HG03045 (cell line): ENCODE measurements at regions not wholly inside any gene's neighbourhood (a gene's known extent, or its start where the extent isn't known, plus 50 kb on each side); places are given as distances from the start of the nearest gene placed in this dataset.
"Not testable (repeated sequence)": the region's sequence is repeated elsewhere in the genome, so short reads cannot be mapped to it uniquely, and the experiment has no call there.

ENCODE experiments used
- ATAC-seq: cut with Tn5 transposase; IDR thresholded peaks from one replicate; pipeline ENCODE4 v1.9.1; 2021; ENCODE audit warnings: mild to moderate bottlenecking, moderate library complexity; ENCODE audit not compliant: unreplicated experiment

DNA sequence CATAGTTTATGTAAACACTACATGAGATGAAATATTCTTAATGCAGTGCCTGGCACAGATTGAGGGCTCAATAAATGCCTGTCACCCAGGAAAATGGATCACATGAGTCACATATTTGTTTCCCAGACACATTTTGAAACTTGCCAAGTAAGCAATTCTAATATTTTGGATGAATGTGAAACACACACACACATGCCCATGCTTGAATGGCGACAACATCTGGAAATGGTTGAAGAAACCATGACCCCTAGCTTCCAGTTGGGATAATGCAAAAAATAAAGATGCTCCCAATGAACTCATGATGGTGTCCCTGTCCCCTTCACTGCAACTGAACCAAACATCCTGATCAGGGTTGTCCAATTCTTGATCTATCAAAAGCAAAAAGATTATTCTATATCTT lies 797.3 kb downstream of the XPNPEP1 start:
- ATAC-seq: no peak

DNA sequence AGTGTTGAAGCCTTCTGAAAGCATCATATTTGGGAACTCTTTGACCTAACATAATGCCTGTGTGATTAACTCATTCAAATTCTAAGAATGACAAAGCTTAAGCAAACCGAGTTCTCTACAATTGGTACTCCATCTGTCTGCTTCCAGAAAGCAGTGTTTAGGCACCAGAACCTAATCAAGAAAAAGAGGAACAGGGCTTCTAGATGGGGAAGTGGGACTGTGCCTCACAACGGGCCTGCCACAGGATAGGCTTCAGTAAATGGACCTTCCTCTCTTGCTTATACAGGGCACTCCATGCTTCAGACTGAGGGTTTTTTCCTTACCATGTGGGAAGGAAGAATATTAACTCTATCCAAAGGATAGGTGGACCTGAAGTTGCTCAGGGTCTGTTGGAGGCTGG lies 808.1 kb downstream of the XPNPEP1 start:
- ATAC-seq: no peak

DNA sequence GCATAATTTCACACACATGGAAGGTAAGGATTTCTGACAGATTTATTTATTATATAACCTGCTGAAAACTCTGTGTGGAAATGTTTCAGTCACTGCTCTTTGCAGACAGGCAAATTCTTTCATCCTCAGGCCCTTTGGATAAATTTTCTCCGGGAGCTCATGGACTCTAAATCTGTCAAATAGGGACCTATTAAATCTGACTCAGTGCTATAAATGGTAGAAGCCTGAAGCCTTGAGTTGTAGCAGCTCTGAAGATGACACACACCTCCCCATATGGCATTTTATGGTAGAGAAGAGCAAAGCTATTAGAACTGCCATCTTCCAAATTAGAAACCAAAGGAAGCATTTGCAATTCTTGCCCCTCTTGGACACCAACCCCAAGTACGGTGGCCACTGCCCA lies 808.7 kb downstream of the XPNPEP1 start:
- ATAC-seq: no peak

DNA sequence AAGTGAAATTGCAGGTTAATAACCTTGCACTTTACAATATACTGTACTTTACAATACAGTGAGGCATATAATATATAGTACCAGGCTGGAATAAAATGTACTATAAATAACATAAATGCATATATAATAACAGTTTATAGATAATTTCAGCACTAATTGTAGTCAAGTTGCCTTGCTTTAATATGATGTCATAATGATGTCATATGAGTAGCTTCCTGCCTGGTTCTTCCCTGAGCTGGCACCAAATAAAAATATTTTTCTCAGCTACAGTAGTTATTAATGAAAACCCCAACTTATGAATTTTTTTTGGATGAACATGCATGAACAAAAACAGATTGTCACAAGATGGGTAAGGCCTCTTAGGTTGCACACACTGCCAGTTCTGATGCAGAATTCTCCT lies 816.7 kb downstream of the XPNPEP1 start:
- ATAC-seq: no peak

DNA sequence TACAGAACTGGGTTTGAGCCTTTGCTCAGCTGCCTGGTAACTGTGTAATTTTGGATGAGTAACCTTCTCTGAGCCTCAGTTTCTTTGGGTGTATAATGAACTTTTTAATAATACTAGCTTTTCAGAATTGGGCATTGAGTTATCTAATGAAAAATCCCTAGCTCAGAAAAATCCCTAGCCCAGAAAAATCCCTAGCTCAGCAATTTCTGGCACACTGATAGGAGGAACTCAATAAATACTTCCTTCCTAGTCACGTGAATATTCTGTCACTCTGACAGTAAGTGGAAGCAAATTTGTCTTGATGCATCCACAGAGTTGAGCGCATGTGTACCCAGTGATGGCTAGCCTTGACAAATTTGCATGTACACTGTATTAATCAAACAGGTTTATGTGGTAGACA lies 817.6 kb downstream of the XPNPEP1 start:
- ATAC-seq: no peak

DNA sequence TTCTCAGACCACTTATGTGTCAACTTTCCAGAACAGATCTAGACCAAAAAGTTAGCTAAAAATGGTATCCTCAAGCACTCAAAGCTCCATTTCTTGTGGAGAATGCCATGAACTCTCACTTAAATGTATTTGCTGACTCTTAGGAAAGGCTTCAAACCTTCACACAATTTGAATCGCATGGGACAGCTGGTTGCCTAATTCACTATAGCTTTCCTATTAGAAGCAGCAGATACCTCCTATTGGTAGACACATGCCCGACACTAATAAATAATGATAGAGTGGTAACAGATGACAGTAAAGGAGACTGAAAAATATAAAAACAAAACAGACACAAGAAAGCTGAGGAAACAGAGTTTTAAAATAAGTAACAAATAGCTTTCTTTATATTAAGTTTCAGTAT lies 818.5 kb downstream of the XPNPEP1 start:
- no peak for ATAC-seq

DNA sequence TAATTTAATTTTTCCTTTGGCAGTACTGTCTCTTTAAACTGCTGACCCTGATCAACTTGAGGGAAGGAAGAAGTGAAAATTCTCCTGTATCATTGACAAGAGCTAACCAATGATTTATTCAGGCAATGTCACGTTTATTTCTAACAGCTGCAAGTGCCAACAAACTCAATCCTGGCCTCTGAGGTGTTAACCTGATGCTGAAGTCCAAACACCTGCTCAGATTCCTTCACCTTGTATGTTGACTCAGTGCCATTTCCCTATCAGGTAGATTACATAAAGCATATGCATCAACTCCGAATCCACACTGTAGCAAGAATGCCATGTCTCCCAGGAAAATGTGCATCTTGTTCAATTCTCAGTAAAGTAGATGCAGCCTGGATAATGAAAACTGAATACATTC lies 820.0 kb downstream of the XPNPEP1 start:
- no peak for ATAC-seq

DNA sequence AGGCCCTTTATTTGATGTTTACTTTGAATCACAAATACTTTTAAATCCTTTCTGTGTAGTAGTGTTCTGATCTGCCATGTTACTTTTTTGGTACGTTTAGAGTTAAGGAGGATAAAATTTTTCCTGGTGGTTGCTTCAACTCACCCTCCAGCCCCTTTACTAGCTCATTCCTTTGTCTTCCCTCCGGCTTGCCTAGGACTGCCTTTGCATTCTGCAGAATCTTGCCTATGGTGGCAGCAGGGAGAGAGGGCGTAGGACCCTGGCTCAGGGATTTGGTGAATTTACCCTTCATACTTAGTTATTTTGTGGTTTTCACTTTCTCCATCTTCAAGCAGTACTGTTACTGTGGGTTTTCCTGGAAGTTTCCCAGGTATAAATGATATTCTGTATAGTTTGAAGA lies 833.5 kb downstream of the XPNPEP1 start:
- ATAC-seq: no peak

DNA sequence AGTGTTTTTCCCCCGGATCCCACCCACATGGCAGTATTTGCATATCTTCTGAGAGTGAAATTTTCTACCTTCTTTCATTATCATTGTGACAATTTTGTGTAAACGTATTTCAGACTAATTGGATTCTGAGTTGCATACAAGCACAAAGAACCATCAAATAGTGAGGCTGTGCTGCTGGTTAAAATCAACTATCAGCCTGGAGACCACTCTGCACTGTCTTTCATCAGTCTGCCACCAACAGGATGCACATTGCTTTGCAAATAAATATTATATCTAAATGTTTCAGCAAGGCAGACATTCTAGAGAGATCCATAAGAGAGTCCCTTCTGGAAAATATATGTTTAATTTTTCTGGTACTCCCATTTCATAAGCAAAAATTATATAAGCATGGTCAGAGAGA lies 851.8 kb downstream of the XPNPEP1 start:
- ATAC-seq: no peak

DNA sequence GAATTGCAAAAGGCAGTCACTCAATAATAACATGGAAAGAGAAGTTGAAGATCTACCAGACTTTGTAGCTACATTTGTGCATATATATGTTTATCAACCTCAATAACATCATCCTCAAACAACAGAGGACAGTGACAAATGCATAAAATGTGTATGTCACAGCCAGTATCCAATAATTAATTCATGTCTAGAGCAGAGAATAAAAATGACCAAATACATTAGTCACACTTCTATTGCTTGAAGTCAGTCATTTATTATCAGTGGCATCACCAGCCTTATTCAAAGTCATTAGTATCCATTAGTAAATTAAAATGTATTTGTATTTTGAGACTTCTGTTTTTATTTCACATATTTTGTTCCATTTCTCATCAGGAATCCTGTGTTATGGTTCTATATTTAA lies 852.8 kb downstream of the XPNPEP1 start:
- ATAC-seq: no peak

DNA sequence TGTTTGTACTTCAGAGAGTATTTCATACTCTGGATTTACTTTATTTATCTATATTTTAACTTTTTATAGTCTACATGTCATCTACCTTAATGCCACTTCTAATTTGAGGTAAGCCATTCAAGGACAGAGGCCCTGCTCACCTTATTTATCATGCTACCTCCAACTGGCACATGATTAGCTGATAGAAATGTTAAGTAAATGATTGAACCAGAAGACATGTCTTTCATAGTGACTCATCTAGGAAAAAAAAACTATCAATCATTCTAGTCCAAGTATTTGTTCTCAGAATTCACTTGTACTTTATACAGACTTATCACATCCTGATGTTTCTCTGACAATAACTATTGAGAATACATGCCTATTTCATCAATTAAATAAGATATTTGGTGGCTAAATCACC lies 856.3 kb downstream of the XPNPEP1 start:
- no peak for ATAC-seq

DNA sequence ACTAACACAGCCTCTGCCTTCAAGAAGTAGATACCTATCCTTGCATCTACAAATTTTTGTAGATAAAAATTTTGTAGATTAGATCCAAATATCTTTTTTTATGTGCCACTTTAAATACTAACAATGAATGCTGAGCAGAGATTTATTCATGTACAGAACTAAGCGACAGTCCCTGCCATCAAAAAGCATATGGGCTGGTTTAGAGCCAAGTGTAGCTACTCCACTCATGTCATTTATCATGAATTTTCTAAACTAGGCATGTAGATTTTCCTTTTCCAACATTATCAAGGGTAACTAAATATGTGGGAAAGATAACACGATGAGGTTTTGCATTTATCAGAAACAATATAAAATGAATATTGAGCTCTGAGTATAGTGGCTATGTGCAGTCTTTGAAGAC lies 857.5 kb downstream of the XPNPEP1 start:
- no peak for ATAC-seq

DNA sequence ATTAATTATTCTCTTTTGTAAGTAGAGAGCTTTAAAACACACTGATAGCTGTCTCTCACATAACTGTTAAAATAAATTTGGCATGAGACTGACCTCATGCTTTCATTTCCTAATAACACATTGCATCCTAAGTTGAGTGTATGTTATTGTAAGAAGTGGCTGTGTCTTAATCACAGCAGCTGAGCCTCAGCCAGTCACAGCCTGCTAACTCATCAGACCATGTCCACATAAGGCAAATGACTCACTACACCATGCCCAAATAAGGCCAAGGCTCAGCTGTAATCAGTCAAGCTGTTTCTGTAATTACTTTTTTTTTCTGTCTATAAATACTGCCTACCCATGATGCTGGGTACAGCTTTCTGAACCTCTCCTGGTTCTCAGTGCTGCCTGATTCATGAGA lies 860.9 kb downstream of the XPNPEP1 start:
- ATAC-seq: no peak

DNA sequence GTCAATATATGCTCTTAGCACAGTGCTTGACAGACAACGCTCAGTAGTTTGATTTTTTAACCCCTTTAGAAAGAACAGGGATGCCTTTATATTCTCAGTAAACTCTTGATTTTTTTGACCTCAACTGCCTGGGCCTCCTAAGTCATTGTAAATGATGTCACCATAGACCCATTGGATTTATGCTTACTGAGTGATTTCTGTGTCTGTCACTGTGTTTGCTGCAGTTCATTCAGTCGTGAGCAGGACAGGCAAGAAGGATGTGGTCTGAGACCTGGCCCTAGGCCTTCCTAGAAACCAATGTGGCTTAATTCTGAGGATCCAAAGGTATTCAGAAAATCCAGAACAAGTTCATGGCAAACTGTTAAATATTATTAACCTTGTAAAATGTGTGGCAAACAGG lies 868.1 kb downstream of the XPNPEP1 start:
- no peak for ATAC-seq

DNA sequence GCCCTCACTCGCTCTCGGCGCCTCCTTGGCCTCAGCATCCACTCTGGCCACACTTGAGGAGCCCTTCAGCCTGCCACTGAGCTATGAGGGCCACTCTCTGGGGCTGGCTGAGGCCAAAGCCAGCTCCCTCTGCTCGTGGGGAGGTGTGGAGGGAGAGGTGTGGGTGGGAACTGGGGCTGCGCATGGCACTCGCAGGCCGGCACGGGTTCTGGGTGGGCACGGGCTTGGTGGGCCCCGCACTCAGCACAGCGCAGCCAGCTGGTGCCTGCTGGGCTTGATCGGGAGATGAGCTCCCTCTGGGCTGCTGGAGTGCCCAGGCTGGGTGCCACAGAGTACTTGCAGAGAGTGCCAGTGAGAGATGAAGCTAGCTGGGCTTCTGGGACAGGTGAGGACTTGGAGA lies 875.5 kb downstream of the XPNPEP1 start:
- ATAC-seq: no peak

DNA sequence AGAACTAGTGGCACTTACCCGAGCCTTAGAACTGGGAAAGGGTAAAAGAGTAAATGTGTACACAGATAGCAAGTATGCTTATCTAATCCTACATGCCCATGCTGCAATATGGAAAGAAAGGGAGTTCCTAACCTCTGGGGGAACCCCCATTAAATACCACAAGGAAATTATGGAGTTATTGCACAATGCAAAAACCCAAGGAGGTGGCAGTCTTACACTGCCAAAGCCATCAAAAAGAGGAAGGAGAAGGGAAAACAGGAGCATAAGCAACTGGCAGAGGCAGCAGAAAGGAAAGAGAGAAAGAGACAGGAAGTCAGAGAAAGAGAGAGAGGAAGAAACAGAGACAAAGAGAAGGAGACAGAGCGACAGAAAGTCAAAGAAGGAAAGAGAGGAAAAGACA lies 876.9 kb downstream of the XPNPEP1 start:
- not testable (repeated sequence) for ATAC-seq

DNA sequence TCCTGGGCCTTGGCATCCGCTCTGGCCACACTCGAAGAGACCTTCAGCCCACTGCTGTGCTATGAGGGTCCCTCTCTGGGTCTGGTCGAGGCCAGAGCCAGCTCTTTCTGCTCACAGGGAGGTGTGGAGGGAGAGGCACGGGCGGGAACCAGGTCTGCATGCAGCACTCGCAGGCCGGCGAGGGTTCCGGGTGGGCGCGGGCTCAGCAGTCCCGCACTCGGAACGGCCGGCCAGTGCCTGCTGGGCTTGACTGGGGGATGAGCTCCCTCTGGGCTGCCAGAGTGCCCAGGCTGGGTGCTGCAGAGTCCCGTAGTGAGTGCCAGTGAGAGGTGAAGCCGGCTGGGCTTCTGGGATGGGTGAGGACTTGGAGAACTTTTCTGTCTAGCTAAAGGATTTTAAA lies 882.7 kb downstream of the XPNPEP1 start:
- ATAC-seq: no peak

DNA sequence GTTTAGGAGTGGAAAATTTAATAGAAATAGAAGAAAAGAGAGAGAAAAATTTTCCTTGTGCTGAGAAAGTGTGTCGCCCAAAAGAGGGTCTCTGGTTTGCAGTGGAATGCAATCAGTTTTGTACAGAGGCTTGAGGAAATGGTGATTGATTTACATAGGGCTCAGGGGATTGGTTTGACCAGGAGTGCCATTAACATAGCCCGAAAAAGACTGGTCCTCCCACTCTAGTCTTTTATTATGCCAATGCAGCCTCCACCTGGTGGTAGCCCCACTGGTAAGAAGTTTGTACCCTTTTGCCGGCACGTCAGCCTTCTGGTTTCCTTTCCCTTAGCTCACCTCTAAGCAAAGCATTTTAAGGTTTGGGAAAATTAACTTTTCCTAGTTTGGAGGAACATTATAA lies 885.3 kb downstream of the XPNPEP1 start:
- no peak for ATAC-seq

DNA sequence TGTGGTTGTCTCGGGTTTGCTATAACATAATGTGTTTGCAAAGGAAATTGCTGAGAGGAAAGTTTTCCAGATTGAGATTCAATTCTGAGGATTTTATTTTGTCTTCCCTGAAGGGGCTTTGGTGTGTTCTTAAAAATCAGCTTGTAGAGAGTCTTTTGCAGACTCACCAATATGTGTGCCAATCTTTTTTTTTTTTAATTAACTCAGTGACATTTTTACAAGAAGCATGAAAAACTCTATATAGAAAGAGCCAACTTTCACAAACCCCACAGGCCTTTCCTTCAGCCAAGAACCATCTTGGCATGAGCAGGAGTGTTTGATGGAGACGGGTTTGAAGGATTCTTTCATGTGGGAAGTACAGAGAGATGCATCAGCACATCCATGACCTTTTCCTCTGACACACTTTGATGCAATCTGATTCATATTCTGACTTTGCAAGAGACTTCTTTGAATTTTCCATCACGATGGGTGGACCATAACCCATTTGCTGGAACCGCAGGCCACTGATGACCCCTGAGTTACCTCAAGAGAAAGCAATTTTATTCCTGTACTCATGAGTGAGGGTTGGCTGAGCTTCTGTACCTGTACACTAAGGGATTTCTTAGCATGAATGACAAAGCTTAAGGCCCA lies 892.6 kb downstream of the XPNPEP1 start:
- no peak for ATAC-seq

DNA sequence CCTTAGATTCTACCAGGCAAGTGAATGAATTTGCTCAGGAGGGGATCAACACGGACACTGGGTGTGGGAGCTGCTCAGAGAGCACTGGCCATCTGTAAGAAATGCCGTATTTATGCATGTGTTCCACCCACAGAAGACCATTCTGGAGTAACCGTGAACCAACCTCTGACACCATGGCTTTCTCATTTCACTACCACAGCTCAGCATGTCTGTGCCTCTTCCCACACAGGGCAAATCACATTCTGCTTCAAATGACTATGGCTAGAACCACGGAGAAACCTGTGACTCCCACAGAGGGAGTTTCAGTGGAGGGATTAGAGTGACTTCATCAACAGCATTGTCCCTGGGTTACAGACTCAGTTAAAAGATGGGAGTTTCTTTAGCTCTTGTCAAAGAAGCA lies 893.4 kb downstream of the XPNPEP1 start:
- ATAC-seq: peak; percentile 72

DNA sequence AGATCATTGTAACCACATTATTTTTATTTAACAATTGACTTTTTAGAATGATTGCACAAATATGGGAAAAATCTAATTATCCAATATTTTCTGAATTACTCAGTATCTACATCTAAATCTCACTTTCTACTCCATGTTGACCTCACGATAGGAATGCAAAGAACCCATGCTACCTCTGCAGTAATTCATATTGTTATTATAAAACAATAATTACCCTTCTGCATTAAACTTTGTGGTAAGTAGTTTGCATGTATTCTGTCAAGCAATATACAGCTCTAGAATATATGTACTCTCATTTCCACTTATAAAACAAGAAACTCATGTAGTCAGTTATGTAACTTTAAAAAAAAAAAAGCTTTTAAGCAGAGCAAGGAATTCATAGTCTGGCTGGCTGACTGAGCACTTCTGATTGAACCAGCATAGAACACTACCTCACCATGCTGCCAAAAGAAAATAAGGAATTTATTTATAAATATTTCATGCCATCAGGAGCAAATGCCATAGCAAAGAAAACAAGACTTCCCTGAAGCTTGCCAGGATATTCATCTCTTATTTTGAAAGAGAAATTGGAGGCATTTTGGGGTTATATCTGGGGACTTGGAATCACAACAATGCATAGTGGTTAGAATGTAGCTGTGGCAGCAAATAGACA lies 895.7 kb downstream of the XPNPEP1 start:
- ATAC-seq: no peak

DNA sequence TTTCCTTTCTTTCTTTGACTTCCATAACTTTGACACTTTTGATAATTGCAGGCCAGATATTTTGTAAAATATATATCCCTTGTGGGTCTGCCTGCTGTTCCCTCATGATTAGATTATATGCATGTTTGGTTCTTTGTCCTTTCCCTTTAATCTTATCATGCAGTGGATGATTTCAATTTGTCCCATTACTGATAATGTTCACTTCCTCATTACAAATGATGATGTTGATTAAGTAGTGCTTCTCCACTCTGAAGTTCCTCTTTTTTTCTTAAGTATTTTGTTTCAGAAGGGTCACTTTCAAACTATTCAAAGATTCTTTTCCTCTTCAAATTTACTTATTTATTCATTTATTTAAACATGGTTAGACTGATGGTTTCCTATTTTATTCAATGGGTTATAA lies 898.1 kb downstream of the XPNPEP1 start:
- no peak for ATAC-seq

DNA sequence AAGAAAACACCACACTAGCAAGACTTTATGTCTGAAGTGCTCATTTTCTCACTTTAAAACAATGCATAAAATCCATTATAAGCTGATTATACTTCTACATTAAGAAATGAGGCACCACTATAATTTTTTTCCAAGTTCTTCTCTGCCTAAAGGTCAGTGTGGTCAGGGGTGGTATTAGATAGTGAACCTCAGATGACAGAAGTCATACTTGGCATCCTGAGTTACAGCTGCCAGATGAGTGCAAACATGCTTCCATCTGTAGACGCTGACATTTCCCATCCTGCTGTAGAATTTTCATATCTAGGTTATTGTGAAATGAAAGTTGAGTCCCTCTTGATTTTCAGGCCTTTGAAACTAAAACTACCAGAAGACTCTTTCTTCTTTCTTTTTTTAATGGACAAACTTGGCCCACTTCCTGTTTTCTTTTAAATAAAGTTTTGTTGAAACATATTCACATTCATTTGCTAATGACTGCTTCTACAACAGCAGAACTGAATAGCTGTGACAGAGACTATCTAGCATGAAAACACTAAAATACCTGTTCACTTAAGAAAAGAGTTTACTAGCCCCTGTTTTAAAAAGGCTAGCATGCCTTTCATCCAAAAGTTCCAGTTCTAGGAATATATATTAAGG lies 900.8 kb downstream of the XPNPEP1 start:
- ATAC-seq: no peak
